WTC11 (cell line): ENCODE measurements at regions not wholly inside any gene's neighbourhood (a gene's known extent, or its start where the extent isn't known, plus 50 kb on each side); places are given as distances from the start of the nearest gene placed in this dataset.

ENCODE experiments used
- ATAC-seq: fragments of 200-7000 bp; cut with Tn5 transposase; 2 replicates; pipeline ENCODE4 v1.10.0; 2021; ENCODE audit warnings: mild to moderate bottlenecking, moderate library complexity
- CTCF ChIA-PET: fragments of 300-600 bp; sonication (Branson Sonifier 250); formaldehyde crosslinking; loops from one replicate; lab custom pipeline; 2021; ENCODE audit warnings: antibody characterized with exemption; lab: Charles Lee
- POLR2A ChIA-PET: fragments of 350-600 bp; sonication (Branson Sonifier 250); formaldehyde crosslinking; loops from one replicate; lab custom pipeline; 2021; ENCODE audit warnings: antibody characterized with exemption; lab: Charles Lee
- DNase-seq: peaks from one replicate; pipeline ENCODE4 v3.0.0; 2021; ENCODE audit warnings: low spot score
- H3K27ac Mint-ChIP-seq: 2 replicates; pipeline ENCODE4 v1.8.0; 2021; ENCODE audit warnings: mixed read lengths
- H3K27me3 Mint-ChIP-seq: 2 replicates; pipeline ENCODE4 v1.8.0; 2021; ENCODE audit warnings: low read depth, mild to moderate bottlenecking, moderate library complexity, mixed read lengths
- H3K36me3 Mint-ChIP-seq: 2 replicates; pipeline ENCODE4 v1.8.0; 2021; ENCODE audit warnings: mixed read lengths
- H3K4me1 Mint-ChIP-seq: 2 replicates; pipeline ENCODE4 v1.8.0; 2022; ENCODE audit warnings: mixed read lengths
- H3K4me3 Mint-ChIP-seq: 2 replicates; pipeline ENCODE4 v1.8.0; 2021; ENCODE audit warnings: mild to moderate bottlenecking, moderate library complexity, mixed read lengths
- H3K9me3 Mint-ChIP-seq: 2 replicates; pipeline ENCODE4 v1.8.0; 2021; ENCODE audit warnings: mixed read lengths
- ARID4B ChIP-seq: sonication (generic); formaldehyde crosslinking; IDR thresholded peaks from 2 replicates; pipeline ENCODE4 v1.8.0; 2023; ENCODE audit warnings: missing genetic modification reagents, mild to moderate bottlenecking, borderline replicate concordance
- CREM ChIP-seq: sonication (generic); formaldehyde crosslinking; IDR thresholded peaks from 2 replicates; pipeline ENCODE4 v1.8.1; 2022; ENCODE audit warnings: mild to moderate bottlenecking, missing genetic modification reagents, moderate library complexity
- ESRRA ChIP-seq: sonication (generic); formaldehyde crosslinking; IDR thresholded peaks from 2 replicates; pipeline ENCODE4 v1.8.1; 2022; ENCODE audit warnings: mild to moderate bottlenecking, missing genetic modification reagents, borderline replicate concordance
- HMGXB4 ChIP-seq: sonication (generic); formaldehyde crosslinking; IDR thresholded peaks from 2 replicates; pipeline ENCODE4 v1.8.1; 2023; ENCODE audit warnings: mild to moderate bottlenecking, moderate library complexity, missing genetic modification reagents
- JUN ChIP-seq: sonication (generic); formaldehyde crosslinking; IDR thresholded peaks from 2 replicates; pipeline ENCODE4 v1.8.0; 2023; ENCODE audit warnings: mild to moderate bottlenecking, missing genetic modification reagents
- MXD4 ChIP-seq: fragments of 250-450 bp; sonication (Bioruptor Pico); IDR thresholded peaks from 2 replicates; pipeline ENCODE4 v1.8.0; 2021; ENCODE audit warnings: mild to moderate bottlenecking, moderate library complexity, borderline replicate concordance
- PRRX2 ChIP-seq: fragments of 250-450 bp; sonication (Bioruptor Pico); IDR thresholded peaks from 2 replicates; pipeline ENCODE4 v1.8.0; 2021; ENCODE audit warnings: mild to moderate bottlenecking
- STAT6 ChIP-seq: sonication (generic); formaldehyde crosslinking; conservative IDR thresholded peaks from 2 replicates; pipeline ENCODE4 v1.8.1; 2023; ENCODE audit warnings: mild to moderate bottlenecking, low read depth, missing genetic modification reagents, moderate library complexity
- TEAD4 ChIP-seq: sonication (generic); formaldehyde crosslinking; IDR thresholded peaks from 2 replicates; pipeline ENCODE4 v1.8.0; 2022; ENCODE audit warnings: mild to moderate bottlenecking, missing genetic modification reagents
- USF2 ChIP-seq: sonication (generic); formaldehyde crosslinking; IDR thresholded peaks from 2 replicates; pipeline ENCODE4 v1.8.1; 2023; ENCODE audit warnings: mild to moderate bottlenecking, missing genetic modification reagents, moderate library complexity
- ZBTB43 ChIP-seq: sonication (generic); formaldehyde crosslinking; IDR thresholded peaks from 2 replicates; pipeline ENCODE4 v1.8.1; 2023; ENCODE audit warnings: mild to moderate bottlenecking, missing genetic modification reagents
- ZNF396 ChIP-seq: fragments of 250-450 bp; sonication (Bioruptor Pico); IDR thresholded peaks from 2 replicates; pipeline ENCODE4 v1.8.0; 2021; ENCODE audit warnings: mild to moderate bottlenecking, moderate library complexity, borderline replicate concordance
- ZNF416 ChIP-seq: fragments of 250-450 bp; sonication (Bioruptor Pico); IDR thresholded peaks from 2 replicates; pipeline ENCODE4 v1.9.0; 2021; ENCODE audit warnings: mild to moderate bottlenecking, inconsistent platforms

GRCh38 chr1:188188317-188188716 lies 1359.6 kb downstream of the PLA2G4A start (continued):
- TF ChIP-seq ARID4B (CRISPR knock-in tag) (no peak), TEAD4 (CRISPR knock-in tag) (no peak), HMGXB4 (CRISPR knock-in tag) (no peak), CREM (CRISPR knock-in tag) (no peak), USF2 (CRISPR knock-in tag) (no peak), MXD4 (CRISPR knock-in tag) (no peak), ESRRA (CRISPR knock-in tag) (no peak), ZBTB43 (CRISPR knock-in tag) (no peak)

GRCh38 chr1:188194916-188195315 lies 1366.2 kb downstream of the PLA2G4A start:
- Mint-ChIP-seq H3K27ac (no peak overlapping the region), H3K27me3 (no peaks in the 10 kb centered on the region), H3K9me3 (peaks cover 26% of the 10 kb centered on the region), H3K4me1 (no peaks in the 10 kb centered on the region), H3K4me3 (no peak overlapping the region), H3K36me3 (peaks cover 4% of the 10 kb centered on the region)
- POLR2A ChIA-PET, result no interaction called here
- CTCF ChIA-PET, result no interaction called here
- DNase-seq, result no peak
- no peak for ATAC-seq
- no peak for TF ChIP-seq ZNF416 (CRISPR knock-in tag)

DNA sequence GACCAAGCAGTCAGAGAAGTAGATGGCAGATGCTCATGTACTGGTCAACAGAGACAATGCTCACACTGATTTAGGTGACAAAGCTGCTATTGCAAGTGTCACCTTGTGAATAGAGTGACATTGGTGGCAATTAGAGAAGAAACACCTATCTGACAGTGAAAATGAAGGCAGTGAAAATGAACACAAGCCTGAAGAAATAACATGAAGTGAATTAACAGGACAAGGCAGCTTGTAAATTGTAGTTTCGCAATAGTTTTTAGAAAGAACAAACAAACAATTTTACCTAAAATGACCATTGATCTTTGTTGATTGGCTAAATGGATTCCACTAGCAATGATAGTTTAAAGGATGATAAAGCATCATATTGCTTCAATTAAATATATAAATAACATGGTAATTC lies 1389.5 kb downstream of the PLA2G4A start:
- DNase-seq, result no peak
- Mint-ChIP-seq H3K4me3 (no peak overlapping the region), H3K4me1 (no peaks in the 10 kb centered on the region), H3K27ac (no peak overlapping the region), H3K36me3 (no peaks in the 10 kb centered on the region)
- TF ChIP-seq ZNF396, result no peak
- no peak for TF ChIP-seq PRRX2 (CRISPR knock-in tag)
- no peak for TF ChIP-seq TEAD4 (CRISPR knock-in tag)
- TF ChIP-seq STAT6, result no peak
- TF ChIP-seq JUN (CRISPR knock-in tag), result no peak
- TF ChIP-seq, all 79 proteins: peak for 0
- Mint-ChIP-seq H3K9me3 (no peaks in the 10 kb centered on the region), H3K27me3 (no peaks in the 10 kb centered on the region)
- ATAC-seq, result no peak
- ChIA-PET CTCF (no interaction called here), POLR2A (no interaction called here)
